OCI-LY3 (cell line): ENCODE measurements at regions not wholly inside any gene's neighbourhood (a gene's known extent, or its start where the extent isn't known, plus 50 kb on each side); places are given as distances from the start of the nearest gene placed in this dataset.
A peak's percentile ranks its signal among the peaks of the same experiment; 100 is the strongest.

Experiments
- H2AFZ ChIP-seq: fragments of 200-600, 300-600 bp; shearing (Covaris generic); 2 replicates; pipeline ENCODE4 v1.6.0; 2014; ENCODE audit warnings: antibody characterized with exemption, low read depth, low read length
- H3K27ac ChIP-seq: fragments of 200-600, 300-600 bp; sonication (generic); 2 replicates; pipeline ENCODE4 v1.5.1; 2014; ENCODE audit warnings: mild to moderate bottlenecking, low read length, moderate library complexity, mixed read lengths
- H3K27me3 ChIP-seq: fragments of 200-600, 300-600 bp; sonication (generic); 2 replicates; pipeline ENCODE4 v1.6.1; 2014; ENCODE audit warnings: low read depth, low read length, mixed read lengths
- H3K36me3 ChIP-seq: fragments of 200-600, 300-600 bp; sonication (generic); replicated peaks from 2 replicates; pipeline ENCODE3; 2014; ENCODE audit warnings: low read depth, low read length, mixed read lengths
- H3K4me1 ChIP-seq: fragments of 300-600, 200-600 bp; sonication (generic); 2 replicates; pipeline ENCODE4 v1.6.1; 2014; ENCODE audit warnings: low read length, mixed read lengths
- H3K4me2 ChIP-seq: fragments of 200-600, 300-600 bp; sonication (generic); 2 replicates; pipeline ENCODE4 v1.6.1; 2014; ENCODE audit warnings: low read length, mixed read lengths
- H3K4me3 ChIP-seq: fragments of 300-600, 200-600 bp; sonication (generic); 2 replicates; pipeline ENCODE4 v1.5.1; 2014; ENCODE audit warnings: antibody characterized with exemption, mild to moderate bottlenecking, low read length, moderate library complexity
- H3K79me2 ChIP-seq: fragments of 300-600, 200-600 bp; shearing (Covaris generic); 2 replicates; pipeline ENCODE4 v1.6.1; 2014; ENCODE audit warnings: mild to moderate bottlenecking, low read length, mixed read lengths
- H3K9ac ChIP-seq: fragments of 300-600, 200-600 bp; shearing (Covaris generic); 2 replicates; pipeline ENCODE4 v1.6.0; 2014; ENCODE audit warnings: mild to moderate bottlenecking, low read length, moderate library complexity
- H3K9me3 ChIP-seq: fragments of 200-600, 300-600 bp; shearing (Covaris generic); 2 replicates; pipeline ENCODE4 v1.6.1; 2014; ENCODE audit warnings: low read length, mixed read lengths; ENCODE audit not compliant: insufficient read depth
- H4K20me1 ChIP-seq: fragments of 200-600, 300-600 bp; sonication (generic); 2 replicates; pipeline ENCODE4 v1.6.1; 2016; ENCODE audit warnings: low read length, mixed read lengths; ENCODE audit not compliant: insufficient read depth
- EZH2phosphoT487 ChIP-seq: fragments of 200-600 bp; shearing (Covaris generic); IDR thresholded peaks from 2 replicates; pipeline ENCODE4 v1.6.1; 2018; ENCODE audit warnings: antibody characterized with exemption, mixed run types, low read depth
- TF ChIP-seq, protein P1 (sequence below): fragments of 200-600, 300-600 bp; sonication (generic); IDR thresholded peaks from 2 replicates; pipeline ENCODE4 v1.5.1; 2014; ENCODE audit warnings: antibody characterized with exemption, low read length, low read depth

DNA sequence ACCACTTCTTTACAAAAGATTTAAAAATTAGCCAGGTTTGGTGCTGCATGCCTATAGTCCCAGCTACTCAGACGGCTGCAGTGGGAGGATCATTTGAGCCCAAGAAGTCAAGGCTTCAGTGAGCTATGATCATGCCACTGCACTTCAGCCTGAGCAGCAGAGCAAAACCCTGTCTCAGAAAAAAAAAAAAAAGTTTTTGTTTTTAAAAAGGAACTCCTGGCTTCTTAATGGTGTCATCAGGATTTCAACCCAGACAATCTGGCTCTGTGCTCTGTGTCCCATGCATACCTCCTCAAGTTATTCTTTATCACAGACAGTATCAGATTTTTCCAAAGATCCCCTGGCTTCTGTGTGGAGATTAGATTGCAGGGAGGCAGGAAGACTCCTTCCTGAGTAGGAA, 64.2 kb upstream of the IL12A start:
- TF ChIP-seq EZH2phosphoT487 = no peak
- TF ChIP-seq, protein P1, sequence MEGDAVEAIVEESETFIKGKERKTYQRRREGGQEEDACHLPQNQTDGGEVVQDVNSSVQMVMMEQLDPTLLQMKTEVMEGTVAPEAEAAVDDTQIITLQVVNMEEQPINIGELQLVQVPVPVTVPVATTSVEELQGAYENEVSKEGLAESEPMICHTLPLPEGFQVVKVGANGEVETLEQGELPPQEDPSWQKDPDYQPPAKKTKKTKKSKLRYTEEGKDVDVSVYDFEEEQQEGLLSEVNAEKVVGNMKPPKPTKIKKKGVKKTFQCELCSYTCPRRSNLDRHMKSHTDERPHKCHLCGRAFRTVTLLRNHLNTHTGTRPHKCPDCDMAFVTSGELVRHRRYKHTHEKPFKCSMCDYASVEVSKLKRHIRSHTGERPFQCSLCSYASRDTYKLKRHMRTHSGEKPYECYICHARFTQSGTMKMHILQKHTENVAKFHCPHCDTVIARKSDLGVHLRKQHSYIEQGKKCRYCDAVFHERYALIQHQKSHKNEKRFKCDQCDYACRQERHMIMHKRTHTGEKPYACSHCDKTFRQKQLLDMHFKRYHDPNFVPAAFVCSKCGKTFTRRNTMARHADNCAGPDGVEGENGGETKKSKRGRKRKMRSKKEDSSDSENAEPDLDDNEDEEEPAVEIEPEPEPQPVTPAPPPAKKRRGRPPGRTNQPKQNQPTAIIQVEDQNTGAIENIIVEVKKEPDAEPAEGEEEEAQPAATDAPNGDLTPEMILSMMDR = no peak
- no peak overlapping the region for H3K4me2 ChIP-seq
- H3K79me2 ChIP-seq = no peaks in the 10 kb centered on the region
- H3K9me3 ChIP-seq = no peaks in the 10 kb centered on the region
- H4K20me1 ChIP-seq = no peaks in the 10 kb centered on the region
- H3K4me3 ChIP-seq = no peak overlapping the region
- peaks cover 7% of the 10 kb centered on the region for H3K36me3 ChIP-seq
- no peaks in the 10 kb centered on the region for H3K27me3 ChIP-seq
- no peak overlapping the region for H2AFZ ChIP-seq
- H3K9ac ChIP-seq = no peak overlapping the region
- peaks cover 77% of the 10 kb centered on the region for H3K4me1 ChIP-seq
- H3K27ac ChIP-seq = no peak overlapping the region

DNA sequence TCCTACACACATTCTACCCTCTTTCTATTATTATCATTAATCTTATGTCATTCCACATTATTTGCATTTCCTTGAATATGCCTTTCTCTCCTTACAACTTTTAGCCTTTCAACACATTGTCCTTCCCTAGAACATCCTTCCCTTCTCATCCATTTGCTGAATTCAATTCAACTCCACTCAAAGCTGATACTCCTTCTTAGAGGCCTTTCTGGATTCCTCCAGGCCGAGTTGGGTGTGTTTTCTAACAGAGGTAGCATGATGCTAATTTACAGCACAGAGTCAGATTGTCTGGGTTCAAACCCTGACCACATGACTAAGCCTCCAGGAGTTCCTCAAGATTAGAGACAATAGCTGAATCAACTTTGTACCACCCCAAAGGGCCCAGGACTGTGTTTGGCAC, 63.4 kb upstream of the IL12A start:
- Histone ChIP-seq H3K4me1 (peaks cover 77% of the 10 kb centered on the region), H2AFZ (no peak overlapping the region), H3K79me2 (no peaks in the 10 kb centered on the region), H3K27me3 (no peaks in the 10 kb centered on the region), H3K27ac (no peak overlapping the region), H3K4me3 (no peak overlapping the region), H4K20me1 (no peaks in the 10 kb centered on the region), H3K36me3 (peaks cover 7% of the 10 kb centered on the region), H3K9ac (no peak overlapping the region), H3K4me2 (no peak overlapping the region), H3K9me3 (no peaks in the 10 kb centered on the region)
- no peak for TF ChIP-seq EZH2phosphoT487
- TF ChIP-seq, protein P1 = no peak

- Histone ChIP-seq H3K9me3 (0 out of 2 replicates have a peak, but pooled peaks cover 1% of the 10 kb centered on the region), H4K20me1 (no peaks in the 10 kb centered on the region), H3K4me1 (peaks cover 65% of the 10 kb centered on the region), H3K4me2 (no peak overlapping the region), H3K36me3 (peaks cover under 1% of the 10 kb centered on the region), H3K4me3 (no peak overlapping the region), H3K79me2 (no peaks in the 10 kb centered on the region), H3K9ac (no peak overlapping the region), H3K27ac (no peak overlapping the region), H2AFZ (no peak overlapping the region), H3K27me3 (no peaks in the 10 kb centered on the region)
- TF ChIP-seq, protein P1 = no peak
- TF ChIP-seq EZH2phosphoT487 = no peak
Measured at GRCh38 chr3:159926573-159926972, 62.1 kb upstream of the IL12A start.

GRCh38 chr3:159928071-159928491, 60.6 kb upstream of the IL12A start:
- peak overlapping the region; percentile 33 for H3K4me2 ChIP-seq
- H2AFZ ChIP-seq = 0 out of 2 replicates have a peak overlapping the region, but pooled peaks have one; percentile 6
- peaks cover 51% of the 10 kb centered on the region for H3K4me1 ChIP-seq
- H3K36me3 ChIP-seq = peaks cover 10% of the 10 kb centered on the region
- TF ChIP-seq EZH2phosphoT487 = no peak
- TF ChIP-seq, protein P1 = no peak
- peak overlapping the region; percentile 63 for H3K27ac ChIP-seq
- H4K20me1 ChIP-seq = no peaks in the 10 kb centered on the region
- H3K9ac ChIP-seq = peak overlapping the region; percentile 24; the same call in 1 of the 2 replicates
- H3K27me3 ChIP-seq = no peaks in the 10 kb centered on the region
- no peaks in the 10 kb centered on the region for H3K79me2 ChIP-seq
- no peak overlapping the region for H3K4me3 ChIP-seq
- H3K9me3 ChIP-seq = peaks cover 6% of the 10 kb centered on the region; the same call in 1 of the 2 replicates
